Mesendoderm (in vitro differentiated cells): ENCODE measurements at regions not wholly inside any gene's neighbourhood (a gene's known extent, or its start where the extent isn't known, plus 50 kb on each side); places are given as distances from the start of the nearest gene placed in this dataset.

ENCODE experiments used
- DNase-seq: peaks from one replicate; pipeline ENCODE4 v3.0.0; 2013
- H2AK5ac ChIP-seq: 2 replicates; pipeline ENCODE4 v1.6.1; 2013; ENCODE audit warnings: low read length, inconsistent platforms
- H2BK120ac ChIP-seq: 2 replicates; pipeline ENCODE4 v1.6.1; 2013; ENCODE audit warnings: low read depth, mild to moderate bottlenecking, low read length, moderate library complexity, mixed read lengths
- H2BK15ac ChIP-seq: replicated peaks from 2 replicates; pipeline ENCODE4 v1.6.1; 2013; ENCODE audit warnings: low read depth, mild to moderate bottlenecking, moderate library complexity
- H2BK5ac ChIP-seq: 2 replicates; pipeline ENCODE4 v1.6.1; 2013; ENCODE audit warnings: low read length, inconsistent platforms
- H3K18ac ChIP-seq: 2 replicates; pipeline ENCODE4 v1.6.1; 2013; ENCODE audit warnings: mild to moderate bottlenecking, low read length, mixed read lengths
- H3K23ac ChIP-seq: one replicate; pipeline ENCODE4 v1.6.1; 2013; ENCODE audit warnings: low read length
- H3K27ac ChIP-seq: 2 replicates; pipeline ENCODE4 v1.5.1; 2013; ENCODE audit warnings: low read depth, mild to moderate bottlenecking, inconsistent platforms, low read length, moderate library complexity
- H3K27me3 ChIP-seq: 2 replicates; pipeline ENCODE4 v1.6.1; 2013; ENCODE audit warnings: low read length, control low read depth, mild to moderate bottlenecking, inconsistent platforms; ENCODE audit not compliant: insufficient read depth, poor library complexity
- H3K36me3 ChIP-seq: 2 replicates; pipeline ENCODE4 v1.6.1; 2013; ENCODE audit warnings: low read length, inconsistent platforms; ENCODE audit not compliant: control insufficient read depth, insufficient read depth
- H3K4ac ChIP-seq: one replicate; pipeline ENCODE4 v1.6.1; 2013; ENCODE audit warnings: low read depth, mild to moderate bottlenecking, low read length, moderate library complexity
- H3K4me1 ChIP-seq: 2 replicates; pipeline ENCODE4 v1.6.1; 2013; ENCODE audit warnings: low read depth, low read length, inconsistent platforms; ENCODE audit not compliant: control insufficient read depth
- H3K4me2 ChIP-seq: 2 replicates; pipeline ENCODE4 v1.6.1; 2013; ENCODE audit warnings: low read length
- H3K4me3 ChIP-seq: 2 replicates; pipeline ENCODE4 v1.5.1; 2013; ENCODE audit warnings: mild to moderate bottlenecking, low read length
- H3K56ac ChIP-seq: one replicate; pipeline ENCODE4 v1.6.1; 2013; ENCODE audit warnings: low read length
- H3K79me1 ChIP-seq: 2 replicates; pipeline ENCODE4 v1.6.1; 2013; ENCODE audit warnings: low read length, inconsistent platforms
- H3K79me2 ChIP-seq: 2 replicates; pipeline ENCODE4 v1.6.1; 2013; ENCODE audit warnings: mild to moderate bottlenecking, low read length; ENCODE audit not compliant: control insufficient read depth, insufficient read depth
- H3K9ac ChIP-seq: 2 replicates; pipeline ENCODE4 v1.6.1; 2013; ENCODE audit warnings: low read length, inconsistent platforms
- H4K5ac ChIP-seq: one replicate; pipeline ENCODE4 v1.6.1; 2013; ENCODE audit warnings: low read length
- H4K8ac ChIP-seq: one replicate; pipeline ENCODE4 v1.6.1; 2013; ENCODE audit warnings: low read depth, mild to moderate bottlenecking, control low read depth, low read length, moderate library complexity
- WGBS: extraction: QIAGEN DNeasy Blood & Tissue Kit; methylation state at CpG from one replicate; pipeline ENCODE4 v1.1.7; 2013; ENCODE audit warnings: low lambda C conversion rate, missing lambda C conversion rate; ENCODE audit not compliant: insufficient coverage; ENCODE audit errors: extremely low coverage; 5-methylcytosine and 5-hydroxymethylcytosine counted together

DNA sequence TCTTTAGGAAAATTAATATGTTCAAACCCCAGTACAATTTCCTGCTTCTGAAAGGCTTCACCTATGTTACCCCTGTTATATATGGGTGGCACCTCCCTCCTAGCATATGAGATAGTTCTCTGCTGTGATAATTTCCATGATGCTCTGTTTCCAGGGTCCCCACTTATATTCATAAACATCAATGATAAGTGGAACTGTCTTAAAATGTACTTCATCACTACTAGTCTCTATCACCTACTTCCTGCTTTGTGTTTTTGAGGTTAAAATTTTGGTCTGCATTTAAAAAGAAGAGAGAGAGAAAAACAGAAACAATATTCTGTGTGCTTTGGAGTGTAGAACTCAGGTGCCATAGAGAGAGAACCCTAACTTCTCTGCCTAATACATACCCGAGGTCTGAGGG lies 234.7 kb downstream of the HTR1A start:
- Histone ChIP-seq H2BK15ac (no peak overlapping the region), H3K79me2 (no peaks in the 10 kb centered on the region), H3K4me1 (no peaks in the 10 kb centered on the region), H3K18ac (no peak overlapping the region), H3K4me2 (no peak overlapping the region), H3K27me3 (no peaks in the 10 kb centered on the region), H3K27ac (no peak overlapping the region), H4K5ac (no peak overlapping the region), H3K9ac (no peak overlapping the region), H3K23ac (no peak overlapping the region), H2AK5ac (no peak overlapping the region), H3K79me1 (no peaks in the 10 kb centered on the region), H3K36me3 (no peaks in the 10 kb centered on the region), H3K4ac (no peak overlapping the region), H4K8ac (no peak overlapping the region), H3K4me3 (no peak overlapping the region), H2BK120ac (no peak overlapping the region), H2BK5ac (no peak overlapping the region), H3K56ac (no peak overlapping the region)
- no CpG with 5 or more reads among the region's 1 CpG for WGBS
- no peak for DNase-seq

GRCh38 chr5:63726496-63726895 lies 235.7 kb downstream of the HTR1A start:
- Histone ChIP-seq H4K5ac (no peak overlapping the region), H2BK15ac (no peak overlapping the region), H3K23ac (no peak overlapping the region), H2BK120ac (no peak overlapping the region), H3K4me2 (no peak overlapping the region), H2BK5ac (no peak overlapping the region), H3K36me3 (no peaks in the 10 kb centered on the region), H3K56ac (no peak overlapping the region), H3K27ac (no peak overlapping the region), H3K4me1 (no peaks in the 10 kb centered on the region), H3K79me2 (no peaks in the 10 kb centered on the region), H3K79me1 (no peaks in the 10 kb centered on the region), H3K18ac (no peak overlapping the region), H3K27me3 (no peaks in the 10 kb centered on the region), H3K4me3 (no peak overlapping the region), H2AK5ac (no peak overlapping the region), H3K4ac (no peak overlapping the region), H4K8ac (no peak overlapping the region), H3K9ac (no peak overlapping the region)
- WGBS, result no CpG with 5 or more reads among the region's 2 CpGs
- no peak for DNase-seq

DNA sequence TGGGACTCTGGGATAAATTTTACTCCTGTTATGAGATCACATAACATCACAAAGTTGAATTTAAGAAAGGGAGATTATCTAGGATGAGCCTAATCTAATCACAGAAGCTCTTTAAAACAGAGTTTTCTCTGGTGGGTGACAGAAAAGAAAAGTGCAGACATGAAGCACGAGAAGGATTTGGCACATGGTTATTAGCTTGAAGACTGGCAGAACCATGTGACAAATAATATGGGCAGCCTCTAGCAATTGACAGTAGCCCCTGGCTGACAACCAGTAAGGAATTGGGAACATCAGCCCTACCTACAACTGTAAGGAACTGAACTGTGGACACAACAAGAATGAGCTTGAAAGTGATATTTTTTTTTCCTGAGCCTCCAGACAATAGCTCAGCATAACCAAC lies 243.1 kb downstream of the HTR1A start:
- Histone ChIP-seq H3K4me2 (no peak overlapping the region), H2BK120ac (no peak overlapping the region), H2BK15ac (no peak overlapping the region), H3K23ac (no peak overlapping the region), H3K79me1 (no peaks in the 10 kb centered on the region), H3K36me3 (no peaks in the 10 kb centered on the region), H4K5ac (no peak overlapping the region), H4K8ac (no peak overlapping the region), H3K79me2 (no peaks in the 10 kb centered on the region), H2AK5ac (no peak overlapping the region), H3K27ac (no peak overlapping the region), H3K4ac (no peak overlapping the region), H3K4me1 (no peaks in the 10 kb centered on the region), H3K18ac (no peak overlapping the region), H3K4me3 (no peak overlapping the region), H2BK5ac (no peak overlapping the region), H3K9ac (no peak overlapping the region), H3K27me3 (no peaks in the 10 kb centered on the region), H3K56ac (no peak overlapping the region)
- DNase-seq, result no peak
- no CpG with 5 or more reads among the region's 1 CpG for WGBS

DNA sequence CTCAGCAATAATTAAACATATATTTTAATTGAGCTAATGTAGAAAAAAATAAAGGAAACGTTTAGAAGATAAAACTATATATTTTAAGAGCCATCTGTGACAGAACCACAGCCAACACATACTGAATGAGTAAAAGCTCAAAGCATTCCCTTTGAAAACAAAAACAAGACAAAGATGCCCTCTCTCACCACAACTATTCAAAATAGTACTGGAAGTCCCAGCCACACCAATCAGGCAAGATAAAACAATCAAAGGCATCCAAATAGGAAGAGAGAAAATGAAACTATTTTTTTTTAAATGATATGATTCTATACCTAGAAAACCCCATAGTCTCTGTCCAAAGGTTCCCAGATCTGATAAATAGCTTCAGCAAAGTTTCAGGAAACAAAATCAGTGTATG lies 262.0 kb downstream of the HTR1A start:
- H3K4me3 ChIP-seq, result no peak overlapping the region
- no peaks in the 10 kb centered on the region for H3K36me3 ChIP-seq
- no peak for DNase-seq
- no peak overlapping the region for H3K4ac ChIP-seq
- H2BK15ac ChIP-seq, result no peak overlapping the region
- no peak overlapping the region for H4K8ac ChIP-seq
- no peak overlapping the region for H3K9ac ChIP-seq
- no peaks in the 10 kb centered on the region for H3K79me1 ChIP-seq
- no peak overlapping the region for H3K23ac ChIP-seq
- no peak overlapping the region for H2BK5ac ChIP-seq
- no CpG with 5 or more reads among the region's 1 CpG for WGBS
- no peak overlapping the region for H3K18ac ChIP-seq
- H3K4me2 ChIP-seq, result no peak overlapping the region
- H3K56ac ChIP-seq, result no peak overlapping the region
- no peak overlapping the region for H2BK120ac ChIP-seq
- no peak overlapping the region for H4K5ac ChIP-seq
- no peaks in the 10 kb centered on the region for H3K27me3 ChIP-seq
- no peaks in the 10 kb centered on the region for H3K79me2 ChIP-seq
- H3K27ac ChIP-seq, result no peak overlapping the region
- no peaks in the 10 kb centered on the region for H3K4me1 ChIP-seq
- no peak overlapping the region for H2AK5ac ChIP-seq

DNA sequence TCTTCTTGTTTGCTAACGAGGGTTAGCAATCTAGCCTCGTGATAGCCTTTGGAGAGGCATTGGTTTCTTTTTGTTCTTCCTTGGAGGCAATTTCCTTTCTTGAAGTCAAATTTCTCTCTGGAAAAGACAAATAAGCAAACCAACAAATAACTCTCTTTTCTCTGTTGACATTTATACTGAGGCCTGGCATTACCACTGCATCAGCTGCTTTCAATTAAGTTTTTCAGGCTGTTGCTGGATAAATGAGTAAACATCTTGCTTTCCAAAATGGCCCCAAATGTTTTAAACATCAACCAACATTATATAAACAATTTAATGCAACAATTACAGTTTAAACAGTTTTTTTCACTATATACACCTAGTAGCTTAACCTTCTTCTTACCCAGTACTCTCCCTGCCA lies 264.4 kb downstream of the HTR1A start:
- Histone ChIP-seq H3K79me1 (no peaks in the 10 kb centered on the region), H3K4ac (no peak overlapping the region), H3K27ac (no peak overlapping the region), H3K4me2 (no peak overlapping the region), H3K18ac (no peak overlapping the region), H4K5ac (no peak overlapping the region), H3K23ac (no peak overlapping the region), H2BK5ac (no peak overlapping the region), H2AK5ac (no peak overlapping the region), H2BK120ac (no peak overlapping the region), H3K36me3 (no peaks in the 10 kb centered on the region), H3K4me3 (no peak overlapping the region), H3K4me1 (no peaks in the 10 kb centered on the region), H3K79me2 (no peaks in the 10 kb centered on the region), H3K9ac (no peak overlapping the region), H2BK15ac (no peak overlapping the region), H3K56ac (no peak overlapping the region), H3K27me3 (no peaks in the 10 kb centered on the region), H4K8ac (no peak overlapping the region)
- no CpG with 5 or more reads among the region's 2 CpGs for WGBS
- DNase-seq, result no peak

DNA sequence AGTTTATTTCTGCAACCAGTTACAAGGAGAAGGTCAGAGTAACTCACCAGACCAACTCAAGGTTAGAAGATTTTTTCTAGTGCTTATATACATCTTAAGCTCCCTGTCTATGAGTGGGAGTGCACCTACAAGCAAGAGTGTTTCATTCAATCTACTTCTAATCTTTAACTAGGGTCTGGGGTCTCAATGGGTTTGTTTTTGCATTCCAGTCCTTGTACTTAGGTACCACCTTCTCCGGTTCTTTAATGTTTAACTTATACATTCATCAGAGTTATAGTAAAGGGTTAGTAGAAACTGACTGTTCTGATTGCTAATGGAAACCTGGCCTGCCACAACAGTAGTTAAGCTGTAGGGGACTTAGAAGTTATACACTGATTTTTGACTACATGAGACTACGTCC lies 271.7 kb downstream of the HTR1A start:
- H2BK120ac ChIP-seq, result no peak overlapping the region
- H3K18ac ChIP-seq, result no peak overlapping the region
- no peak overlapping the region for H3K27ac ChIP-seq
- H3K36me3 ChIP-seq, result no peaks in the 10 kb centered on the region
- no peaks in the 10 kb centered on the region for H3K79me2 ChIP-seq
- no peak overlapping the region for H3K4ac ChIP-seq
- H3K4me2 ChIP-seq, result no peak overlapping the region
- no CpG with 5 or more reads among the region's 2 CpGs for WGBS
- DNase-seq, result no peak
- no peak overlapping the region for H2BK5ac ChIP-seq
- H3K4me1 ChIP-seq, result no peaks in the 10 kb centered on the region
- H3K56ac ChIP-seq, result no peak overlapping the region
- no peak overlapping the region for H3K4me3 ChIP-seq
- H3K27me3 ChIP-seq, result no peaks in the 10 kb centered on the region
- no peak overlapping the region for H2BK15ac ChIP-seq
- H4K8ac ChIP-seq, result no peak overlapping the region
- H4K5ac ChIP-seq, result no peak overlapping the region
- H3K23ac ChIP-seq, result no peak overlapping the region
- H3K79me1 ChIP-seq, result no peaks in the 10 kb centered on the region
- H3K9ac ChIP-seq, result no peak overlapping the region
- H2AK5ac ChIP-seq, result no peak overlapping the region
